Heart left ventricle (tissue), 16 donors: ENCODE measurements at regions not wholly inside any gene's neighbourhood (a gene's known extent, or its start where the extent isn't known, plus 50 kb on each side); places are given as distances from the start of the nearest gene placed in this dataset.
A peak's percentile ranks its signal among the peaks of the same experiment; 100 is the strongest.

Experiments used
- ATAC-seq, 4 donors: fragments of 200-7000 bp; cut with Tn5 transposase; one replicate each; pipeline ENCODE4 v1.9.1; 2020 to 2022; ENCODE audit warnings: moderate library complexity in 4 of 4, mild to moderate bottlenecking in 3 of 4, moderate number of reproducible peaks in 1 of 4
- DNase-seq, 5 donors: peaks; one replicate each; pipeline ENCODE4 v3.0.0-alpha.2; 2020
- H3K27ac ChIP-seq, 12 donors: fragments of 200-600 bp; sonication (generic) in 4 of 12; one replicate each; pipeline versions ENCODE4 v1.5.0 to v1.8.0; 2016 to 2022; ENCODE audit warnings: mild to moderate bottlenecking in 2 of 12
- H3K27me3 ChIP-seq, 9 donors: fragments of 200-600 bp; sonication (generic) in 2 of 9; one replicate each; pipeline versions ENCODE4 v1.5.1 to v1.8.0; 2016 to 2022; ENCODE audit warnings: mild to moderate bottlenecking in 3 of 9
- H3K36me3 ChIP-seq, 9 donors: fragments of 200-600 bp; sonication (generic) in 2 of 9; one replicate each; pipeline versions ENCODE4 v1.5.0 to v1.8.0; 2018 to 2022; ENCODE audit warnings: mild to moderate bottlenecking in 2 of 9
- H3K4me1 ChIP-seq, 12 donors: fragments of 200-600 bp; sonication (generic) in 4 of 12; one replicate each; pipeline versions ENCODE4 v1.5.0 to v1.8.0; 2016 to 2022; ENCODE audit warnings: mild to moderate bottlenecking in 3 of 12
- H3K4me3 ChIP-seq, 12 donors: fragments of 200-600 bp; sonication (generic) in 4 of 12; one replicate each; pipeline versions ENCODE4 v1.5.0 to v1.8.0; 2017 to 2022; ENCODE audit warnings: mild to moderate bottlenecking in 9 of 12, moderate library complexity in 4 of 12
- H3K9me3 ChIP-seq, 12 donors: fragments of 200-600 bp; sonication (generic) in 4 of 12; one replicate each; pipeline versions ENCODE4 v1.5.0 to v1.8.0; 2016 to 2022; ENCODE audit warnings: mild to moderate bottlenecking in 1 of 12
- POLR2A ChIP-seq, 2 donors: fragments of 450-650 bp; IDR thresholded peaks; one replicate each; pipeline ENCODE4 v1.6.1; 2017; ENCODE audit warnings: antibody characterized with exemption in 2 of 2, mild to moderate bottlenecking in 2 of 2, moderate library complexity in 2 of 2
- WGBS, 4 donors: extraction: QIAGEN DNeasy Blood & Tissue Kit in 2 of 4; methylation state at CpG; one replicate each; pipeline versions ENCODE4 v1.1.5 to v1.1.7; 2013 to 2018; 5-methylcytosine and 5-hydroxymethylcytosine counted together
- intact Hi-C, 10 donors: fragments of 100-400 bp; cut with DNase I; formaldehyde crosslinking; loops; one replicate each; pipeline versions ENCODE4 v1.11.1 to v1.14.2; 2022
- TF ChIP-seq, protein P1 (sequence below), 12 donors: fragments of 200-600 bp; sonication (generic) in 4 of 12; IDR thresholded peaks; one replicate each; pipeline versions ENCODE4 v1.5.0 to v1.8.0; 2018 to 2022; ENCODE audit warnings: antibody characterized with exemption in 12 of 12, mild to moderate bottlenecking in 5 of 12
- donor health status: ischemic (EF 13 %, LVEDD 7.1; RV severe dilation, severe dysfunction).
- donor health status: healthy with polysubstance abuse.
- donor health status: DM: no; HTN: yes; CAD: no.
- donor health status: DM: no; HTN: no; CAD: no.
- donor health status: ischemic (EF 25% LVEDD 6.9; RV normal size, moderate dysfunction).
- donor health status: ischemic (EF 25% LVEDD 5.7; RV mildly dilated, moderate dysfunction).
- donor health status: healthy.
- donor health status: DM: yes; HTN: yes; CAD: no.
- donor health status: ischemic (EF 35%, LVEDD 5.7; RV mildly dilated, moderate dysfunction).
- donor health status: nonischemic (EF 11% LVEDD 7.7; RV severe dilation, severe dysfunction).
- donor health status: DM: yes; HTN: yes; CAD: no.
- donor health status: PGD.
- donor health status: ischemic (EF 29% LVEDD 5.4; RV normal size, mild dysfunction).
- donor health status: nonischemic (EF 23%, LVEDD 6.1; RV moderate dilation, normal function).

DNA sequence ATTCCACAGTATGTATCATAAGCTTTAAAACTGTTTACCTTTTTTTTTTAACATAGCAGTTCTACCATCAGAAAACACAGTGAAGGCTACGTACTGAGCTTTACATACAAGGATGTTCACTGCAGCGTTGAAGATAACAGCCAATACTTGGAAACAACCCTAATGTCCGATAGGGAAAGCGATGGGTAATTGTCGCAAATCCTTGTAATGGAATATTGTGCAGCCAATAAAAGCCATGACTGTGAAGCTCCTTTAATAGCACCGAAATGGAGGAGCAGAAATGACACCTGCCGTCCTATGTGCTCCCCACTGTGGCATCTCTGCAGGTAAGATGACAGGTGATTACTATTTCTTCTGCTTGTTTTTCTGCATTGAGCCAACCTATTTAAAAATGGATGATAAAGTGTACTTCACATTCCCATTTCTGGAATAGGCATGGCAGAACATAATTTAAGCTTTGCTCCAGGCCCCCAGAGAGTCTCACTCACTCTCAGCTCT lies 523.8 kb downstream of the PTPRU start:
- WGBS, 4 donors, result 80 to 88% (median 85%) methylated on average over 7 of the region's 7 CpGs
- Histone ChIP-seq H3K4me3 (no peak overlapping the region), H3K27me3 (peaks cover 0 to 17% (median 0%) of the 10 kb centered on the region in 9 donors), H3K27ac (no peak overlapping the region), H3K4me1 (no peaks in the 10 kb centered on the region), H3K36me3 (no peaks in the 10 kb centered on the region), H3K9me3 (peaks cover 0 to 7% (median 0%) of the 10 kb centered on the region in 12 donors)
- DNase-seq (peak in 1 of 5 donors; percentile 0), ATAC-seq (no peak)
- no peak for TF ChIP-seq POLR2A (IDR thresholded peaks at IDR 0.05)
- TF ChIP-seq, protein P1, sequence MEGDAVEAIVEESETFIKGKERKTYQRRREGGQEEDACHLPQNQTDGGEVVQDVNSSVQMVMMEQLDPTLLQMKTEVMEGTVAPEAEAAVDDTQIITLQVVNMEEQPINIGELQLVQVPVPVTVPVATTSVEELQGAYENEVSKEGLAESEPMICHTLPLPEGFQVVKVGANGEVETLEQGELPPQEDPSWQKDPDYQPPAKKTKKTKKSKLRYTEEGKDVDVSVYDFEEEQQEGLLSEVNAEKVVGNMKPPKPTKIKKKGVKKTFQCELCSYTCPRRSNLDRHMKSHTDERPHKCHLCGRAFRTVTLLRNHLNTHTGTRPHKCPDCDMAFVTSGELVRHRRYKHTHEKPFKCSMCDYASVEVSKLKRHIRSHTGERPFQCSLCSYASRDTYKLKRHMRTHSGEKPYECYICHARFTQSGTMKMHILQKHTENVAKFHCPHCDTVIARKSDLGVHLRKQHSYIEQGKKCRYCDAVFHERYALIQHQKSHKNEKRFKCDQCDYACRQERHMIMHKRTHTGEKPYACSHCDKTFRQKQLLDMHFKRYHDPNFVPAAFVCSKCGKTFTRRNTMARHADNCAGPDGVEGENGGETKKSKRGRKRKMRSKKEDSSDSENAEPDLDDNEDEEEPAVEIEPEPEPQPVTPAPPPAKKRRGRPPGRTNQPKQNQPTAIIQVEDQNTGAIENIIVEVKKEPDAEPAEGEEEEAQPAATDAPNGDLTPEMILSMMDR (IDR thresholded peaks at IDR 0.05), result no peak
- intact Hi-C loops, result no loop called here

DNA sequence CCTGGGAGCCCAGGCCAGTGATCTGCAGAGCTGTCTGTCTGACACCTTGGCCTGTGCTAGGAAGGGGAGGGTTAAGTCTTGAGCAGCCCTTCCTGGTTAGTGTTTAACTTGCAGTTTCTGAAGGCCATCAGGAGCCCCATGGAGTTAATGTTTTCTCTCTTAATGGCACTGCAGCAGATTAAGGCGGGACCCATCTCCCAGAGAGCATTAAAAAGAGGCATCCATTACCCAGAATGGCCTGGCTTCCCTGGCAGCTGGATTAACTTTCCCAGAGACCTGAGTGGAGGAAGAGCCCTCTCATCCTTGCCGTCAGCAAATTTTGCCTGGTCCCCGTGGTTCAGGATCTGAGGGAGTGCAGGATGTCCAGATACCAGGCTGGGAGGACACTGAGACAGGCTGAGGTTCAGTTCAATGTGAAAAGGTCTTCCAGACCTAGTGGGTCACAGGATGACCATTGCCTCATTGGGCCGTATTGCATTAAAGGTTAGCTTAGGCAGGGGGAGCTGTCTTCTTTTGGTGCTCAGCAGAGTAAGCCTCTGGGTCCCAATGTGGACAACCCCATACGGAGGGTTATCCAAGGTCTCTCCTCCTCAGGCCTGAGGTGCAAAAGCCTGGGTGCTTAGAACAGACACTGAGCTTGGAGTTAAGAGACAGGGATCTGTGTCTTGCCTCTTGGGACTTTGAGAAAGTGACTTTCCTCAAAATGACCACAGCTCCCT lies 522.6 kb downstream of the PTPRU start:
- Histone ChIP-seq H3K27ac (no peak overlapping the region), H3K27me3 (peaks cover 0 to 14% (median 0%) of the 10 kb centered on the region in 9 donors), H3K4me3 (no peak overlapping the region), H3K36me3 (no peaks in the 10 kb centered on the region), H3K4me1 (no peaks in the 10 kb centered on the region), H3K9me3 (peaks cover 0 to 7% (median 0%) of the 10 kb centered on the region in 12 donors)
- DNase-seq, result no peak
- WGBS, 4 donors, result 44 to 59% (median 47%) methylated on average over 3 to 5 of the region's 5 CpGs
- intact Hi-C loops, result no loop called here
- no peak for ATAC-seq
- no peak for TF ChIP-seq POLR2A (IDR thresholded peaks at IDR 0.05)
- TF ChIP-seq, protein P1 (IDR thresholded peaks at IDR 0.05), result no peak

DNA sequence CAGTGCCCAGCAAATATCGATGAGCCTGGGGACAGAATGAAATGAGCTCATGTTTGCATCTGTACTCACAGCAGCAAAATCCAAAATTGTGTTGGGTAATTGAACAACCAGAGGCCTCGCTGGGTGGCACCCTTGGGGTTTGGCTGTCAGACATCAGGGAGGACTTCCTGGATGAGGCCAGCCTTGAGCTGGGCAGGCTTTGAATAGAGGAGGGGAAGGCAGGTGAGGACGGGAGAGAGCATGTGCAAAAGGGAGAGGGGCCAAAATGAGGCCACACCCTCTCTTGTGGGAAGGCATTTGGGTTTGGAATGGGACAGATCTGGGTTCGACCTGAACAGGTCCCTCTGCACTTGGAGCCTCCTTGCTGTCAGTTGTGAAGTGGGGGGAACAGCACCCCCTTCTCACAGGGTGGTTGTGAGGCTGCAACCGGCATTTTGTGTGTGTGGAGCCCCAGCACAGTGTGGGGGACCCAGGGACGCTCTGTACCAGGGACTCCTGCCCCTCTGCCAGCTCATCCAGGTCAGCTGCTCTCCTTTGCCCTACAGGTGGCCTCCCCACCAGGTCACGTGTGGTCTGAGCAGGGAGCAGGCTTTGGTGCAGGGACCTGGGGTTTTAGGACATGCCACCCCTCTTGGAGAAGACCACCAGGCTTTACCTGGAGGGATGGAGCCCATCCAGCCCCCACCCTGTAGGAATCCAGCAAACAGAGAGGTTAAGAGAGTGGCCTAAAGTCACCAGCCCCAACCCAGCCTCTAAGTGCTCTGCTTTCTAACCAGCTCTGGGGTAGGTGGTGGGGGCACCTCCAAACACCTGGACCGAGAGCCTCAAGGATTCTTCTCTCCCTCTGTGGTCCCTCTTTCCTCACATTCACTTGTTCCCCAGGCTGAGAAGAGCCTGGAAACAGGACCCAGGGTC lies 521.8 kb downstream of the PTPRU start:
- DNase-seq (no peak), ATAC-seq (no peak)
- 56 to 63% (median 57%) methylated on average over 8 of the region's 8 CpGs for WGBS, 4 donors
- H3K9me3 ChIP-seq, result peaks cover 0 to under 1% (median 0%) of the 10 kb centered on the region in 12 donors
- no peak for TF ChIP-seq POLR2A (IDR thresholded peaks at IDR 0.05)
- TF ChIP-seq, protein P1 (IDR thresholded peaks at IDR 0.05), result no peak
- H3K27me3 ChIP-seq, result peaks cover 0 to 15% (median 0%) of the 10 kb centered on the region in 9 donors
- no peaks in the 10 kb centered on the region for H3K4me1 ChIP-seq
- intact Hi-C loops, result no loop called here
- H3K27ac ChIP-seq, result no peak overlapping the region
- H3K36me3 ChIP-seq, result no peaks in the 10 kb centered on the region
- no peak overlapping the region for H3K4me3 ChIP-seq
